NB4 (cell line): ENCODE measurements at regions not wholly inside any gene's neighbourhood (a gene's known extent, or its start where the extent isn't known, plus 50 kb on each side); places are given as distances from the start of the nearest gene placed in this dataset.

Experiments used
- DNase-seq: peaks from one replicate; pipeline ENCODE4 v3.0.0; 2010; ENCODE audit warnings: low read depth
- H3K4me3 ChIP-seq: one replicate; pipeline ENCODE4 v1.5.1; 2011; ENCODE audit warnings: mild to moderate bottlenecking, low read depth, low read length, moderate library complexity
- CTCF ChIP-seq: IDR thresholded peaks from one replicate; pipeline ENCODE4 v1.5.1; 2012; ENCODE audit warnings: low read depth, low read length
- MAX ChIP-seq: IDR thresholded peaks from 2 replicates; pipeline ENCODE4 v1.6.1; 2011; ENCODE audit warnings: low read depth, low read length
- MYC ChIP-seq: IDR thresholded peaks from 2 replicates; pipeline ENCODE4 v1.6.1; 2011; ENCODE audit warnings: low read depth, low read length
- POLR2A ChIP-seq: IDR thresholded peaks from 2 replicates; pipeline ENCODE4 v1.6.1; 2011; ENCODE audit warnings: mild to moderate bottlenecking; ENCODE audit not compliant: insufficient read length; ENCODE audit errors: extremely low read depth

- TF ChIP-seq MYC (no peak), CTCF (no peak), POLR2A (no peak), MAX (no peak)
- no peak for DNase-seq
- H3K4me3 ChIP-seq, result no peak overlapping the region
These were observed 579.7 kb upstream of the ZNF608 start for GRCh38 chr5:125326150-125326510.

GRCh38 chr5:125327676-125328075 lies 581.2 kb upstream of the ZNF608 start:
- DNase-seq, result no peak
- TF ChIP-seq MAX (no peak), POLR2A (no peak), CTCF (no peak), MYC (no peak)
- no peak overlapping the region for H3K4me3 ChIP-seq

- no peak for DNase-seq
- TF ChIP-seq MAX (no peak), CTCF (no peak), MYC (no peak), POLR2A (no peak)
- H3K4me3 ChIP-seq, result no peak overlapping the region
These were observed 585.7 kb upstream of the ZNF608 start for GRCh38 chr5:125331987-125332598.

- TF ChIP-seq CTCF (no peak), POLR2A (no peak), MAX (no peak), MYC (no peak)
- no peak overlapping the region for H3K4me3 ChIP-seq
- DNase-seq, result no peak
These were observed 587.0 kb upstream of the ZNF608 start for GRCh38 chr5:125333416-125333815.

GRCh38 chr5:125336401-125336800 lies 590.0 kb upstream of the ZNF608 start:
- no peak overlapping the region for H3K4me3 ChIP-seq
- DNase-seq, result no peak
- no peak for TF ChIP-seq MAX
- TF ChIP-seq POLR2A, result no peak
- no peak for TF ChIP-seq CTCF
- no peak for TF ChIP-seq MYC
